GM12878 (cell line): ENCODE measurements at regions not wholly inside any gene's neighbourhood (a gene's known extent, or its start where the extent isn't known, plus 50 kb on each side); places are given as distances from the start of the nearest gene placed in this dataset.

Experiments
- CTCF ChIP-seq, 3 experiments: IDR thresholded peaks in 2 of 3; conservative IDR thresholded peaks in 1 of 3; 2 replicates each; pipeline ENCODE4 v1.5.1; 2011; ENCODE audit warnings: low read depth in 3 of 3, low read length in 3 of 3, mild to moderate bottlenecking in 3 of 3, control low read depth in 2 of 3, moderate library complexity in 2 of 3, inconsistent platforms in 1 of 3, mixed read lengths in 1 of 3; ENCODE audit not compliant: control insufficient read depth in 2 of 3, insufficient read depth in 1 of 3; ENCODE audit errors: extremely low read depth in 1 of 3
- NFIC ChIP-seq: IDR thresholded peaks from 2 replicates; pipeline ENCODE4 v1.6.1; 2012; ENCODE audit warnings: low read depth, mild to moderate bottlenecking, inconsistent platforms, low read length, moderate library complexity
- POLR2AphosphoS5 ChIP-seq: IDR thresholded peaks from 2 replicates; pipeline ENCODE4 v1.6.1; 2011; ENCODE audit warnings: mild to moderate bottlenecking, low read length, inconsistent platforms
- TBL1XR1 ChIP-seq: IDR thresholded peaks from 2 replicates; pipeline ENCODE4 v1.6.1; 2012; ENCODE audit warnings: low read depth, low read length, improper control_type of control experiment
- ZNF622 ChIP-seq: fragments of 450-650 bp; IDR thresholded peaks from 2 replicates; pipeline ENCODE4 v1.6.1; 2017; ENCODE audit warnings: mild to moderate bottlenecking, inconsistent platforms

GRCh38 chr6:9484686-9485085, 930.2 kb downstream of the TFAP2A start:
- no peak for TF ChIP-seq POLR2AphosphoS5
- TF ChIP-seq ZNF622, result no peak
- TF ChIP-seq TBL1XR1, result no peak
- TF ChIP-seq NFIC, result no peak
- no peak for TF ChIP-seq CTCF (IDR thresholded peaks at IDR 0.05 in 2 of 3, conservative IDR thresholded peaks at IDR 0.05 in 1 of 3; ENCODE audit: control insufficient read depth in 2 of 3, extremely low read depth in 1 of 3, insufficient read depth in 1 of 3, low read depth in 3 of 3, low read length in 3 of 3)
